ENCODE measurements at regions not wholly inside any gene's neighbourhood (a gene's known extent, or its start where the extent isn't known, plus 50 kb on each side); places are given as distances from the start of the nearest gene placed in this dataset.

- TF ChIP-seq CBX8 (IDR thresholded peaks at IDR 0.05; ENCODE audit: borderline replicate concordance, low read depth, low read length), result no peak
Observed at GRCh38 chr14:105793836-105794235, 267.5 kb downstream of the TMEM121 start (continued).

GRCh38 chr14:105797546-105797945 is 271.2 kb downstream of the TMEM121 start:
- no peak for TF ChIP-seq ZNF274 (IDR thresholded peaks at IDR 0.05; ENCODE audit: borderline replicate concordance, extremely low read depth, low read length)
- no peak for TF ChIP-seq POLR2A (IDR thresholded peaks at IDR 0.05; ENCODE audit: control extremely low read depth in 1 of 2, low read depth in 2 of 2, low read length in 2 of 2)
- no peak for TF ChIP-seq POLR2AphosphoS5 (IDR thresholded peaks at IDR 0.05; ENCODE audit: low read depth, low read length)
- no peak for TF ChIP-seq RNF2 (IDR thresholded peaks at IDR 0.05; ENCODE audit: borderline replicate concordance, low read depth, low read length, missing control alignments, poor library complexity, severe bottlenecking)
- TF ChIP-seq TBP (IDR thresholded peaks at IDR 0.05; ENCODE audit: low read depth, low read length), result no peak
- no peak for TF ChIP-seq BCL11A (IDR thresholded peaks at IDR 0.05; ENCODE audit: low read depth in 2 of 2, low read length in 2 of 2)
- TF ChIP-seq SIN3A (conservative IDR thresholded peaks at IDR 0.05 in 1 of 2, IDR thresholded peaks at IDR 0.05 in 1 of 2; ENCODE audit: low read depth in 1 of 2, low read length in 2 of 2), result no peak
- no peak for TF ChIP-seq GABPA (IDR thresholded peaks at IDR 0.05; ENCODE audit: borderline replicate concordance, insufficient read depth, low read length)
- H3K4me2 ChIP-seq (ENCODE audit: insufficient read depth in 1 of 2, low read depth in 2 of 2, low read length in 2 of 2), result no peak overlapping the region
- no peak overlapping the region for H2AFZ ChIP-seq (ENCODE audit: low read length)
- no peaks in the 10 kb centered on the region for H3K27me3 ChIP-seq (replicated peaks in 1 of 4; ENCODE audit: control insufficient read depth in 3 of 4, extremely low read depth in 1 of 4, insufficient read depth in 3 of 4, low read length in 3 of 4)
- no peak overlapping the region for H2BK15ac ChIP-seq (ENCODE audit: low read length)
- no peak overlapping the region for H3K56ac ChIP-seq (replicated peaks; ENCODE audit: insufficient read length, low read depth, low read length)
- WGBS, 2 experiments (ENCODE audit: extremely low coverage in 1 of 2, insufficient coverage in 1 of 2, insufficient read length in 1 of 2, insufficient replicate concordance in 2 of 2, low coverage in 1 of 2, low lambda C conversion rate in 2 of 2, missing lambda C conversion rate in 1 of 2), result 92% methylated on average over 1 of the region's 1 CpG; no CpG with 5 or more reads in 1 of the 2 experiments
- no peaks in the 10 kb centered on the region for H3K36me3 ChIP-seq (ENCODE audit: control insufficient read depth in 2 of 4, insufficient read depth in 4 of 4, low read length in 3 of 4)
- no peak overlapping the region for H4K5ac ChIP-seq (ENCODE audit: insufficient read length, low read depth, low read length)
- ChIA-PET CTCF (ENCODE audit: partially characterized antibody) (no interaction called here), POLR2A (ENCODE audit: partially characterized antibody) (no interaction called here)
- no peak overlapping the region for H3K9ac ChIP-seq (replicated peaks in 1 of 4; ENCODE audit: extremely low read depth in 1 of 4, low read depth in 3 of 4, low read length in 3 of 4)
- no peak overlapping the region for H2BK5ac ChIP-seq (ENCODE audit: low read depth, low read length)
- no peak for DNase-seq (ENCODE audit: low read depth in 1 of 2, low spot score in 2 of 2)
- no peak overlapping the region for H3K4me3 ChIP-seq (ENCODE audit: extremely low read depth in 1 of 4, insufficient read depth in 2 of 4, low read depth in 3 of 4, low read length in 4 of 4)
- H3K14ac ChIP-seq (ENCODE audit: insufficient read length), result no peak overlapping the region
- H3K18ac ChIP-seq (ENCODE audit: extremely low read depth, low read length), result no peak overlapping the region
- no peak overlapping the region for H2BK120ac ChIP-seq (replicated peaks; ENCODE audit: low read depth, low read length)
- H3K79me1 ChIP-seq (ENCODE audit: low read depth, low read length), result no peaks in the 10 kb centered on the region
- H4K8ac ChIP-seq (ENCODE audit: extremely low read depth, insufficient read depth, low read length), result no peak overlapping the region
- H2BK20ac ChIP-seq (ENCODE audit: low read length), result no peak overlapping the region
- H2BK12ac ChIP-seq (ENCODE audit: low read depth, low read length), result no peak overlapping the region
- H3K9me3 ChIP-seq (ENCODE audit: insufficient read depth in 2 of 2, low read depth in 1 of 2, low read length in 1 of 2), result peaks cover 59 to 73% of the 10 kb centered on the region in 2 experiments
- H2AK5ac ChIP-seq (ENCODE audit: low read depth, low read length), result no peak overlapping the region
- H4K91ac ChIP-seq (replicated peaks; ENCODE audit: insufficient read length, low read length), result no peak overlapping the region
- no peak overlapping the region for H3K23ac ChIP-seq (ENCODE audit: insufficient read length)
- no peak for FAIRE-seq
- H3K4me1 ChIP-seq (replicated peaks in 1 of 4; ENCODE audit: control insufficient read depth in 3 of 4, insufficient read depth in 4 of 4, low read length in 3 of 4), result no peaks in the 10 kb centered on the region
- no peak overlapping the region for H3K4ac ChIP-seq (replicated peaks; ENCODE audit: insufficient read length, low read depth, low read length)
- no peaks in the 10 kb centered on the region for H4K20me1 ChIP-seq (replicated peaks in 1 of 2; ENCODE audit: control insufficient read depth in 1 of 2, insufficient read depth in 2 of 2, low read length in 2 of 2)
- no peaks in the 10 kb centered on the region for H3K23me2 ChIP-seq (ENCODE audit: low read depth, low read length)
- H3K27ac ChIP-seq (ENCODE audit: low read depth, low read length), result no peak overlapping the region
- no peaks in the 10 kb centered on the region for H3K79me2 ChIP-seq (ENCODE audit: control insufficient read depth in 1 of 2, insufficient read depth in 2 of 2, low read length in 2 of 2)

Measured in H1 (cell line).